GM21367 (cell line): ENCODE measurements at regions not wholly inside any gene's neighbourhood (a gene's known extent, or its start where the extent isn't known, plus 50 kb on each side); places are given as distances from the start of the nearest gene placed in this dataset.
A peak's percentile ranks its signal among the peaks of the same experiment; 100 is the strongest.

ENCODE experiments used
- ATAC-seq: cut with Tn5 transposase; IDR thresholded peaks from one replicate; pipeline ENCODE4 v1.9.1; 2021; ENCODE audit not compliant: unreplicated experiment

GRCh38 chr17:72487731-72488494, 367.1 kb downstream of the SOX9 start:
- no peak for ATAC-seq

- ATAC-seq, result no peak
Measured at GRCh38 chr17:72488555-72489271, 367.9 kb downstream of the SOX9 start.

- ATAC-seq, result no peak
Measured at GRCh38 chr17:72489272-72489641, 368.4 kb downstream of the SOX9 start.

GRCh38 chr17:72491102-72491501, 370.3 kb downstream of the SOX9 start:
- ATAC-seq, result no peak

- no peak for ATAC-seq
Measured at GRCh38 chr17:72492494-72492893, 371.7 kb downstream of the SOX9 start.

GRCh38 chr17:72492941-72493340, 372.1 kb downstream of the SOX9 start:
- ATAC-seq, result no peak

- no peak for ATAC-seq
Measured at GRCh38 chr17:72494566-72494965, 373.7 kb downstream of the SOX9 start.

- no peak for ATAC-seq
Measured at GRCh38 chr17:72496461-72496860, 375.6 kb downstream of the SOX9 start.

GRCh38 chr17:72497915-72498314, 377.1 kb downstream of the SOX9 start:
- ATAC-seq, result no peak

GRCh38 chr17:72498364-72499210, 377.8 kb downstream of the SOX9 start:
- no peak for ATAC-seq

GRCh38 chr17:72501404-72502370, 380.9 kb downstream of the SOX9 start:
- ATAC-seq, result no peak

GRCh38 chr17:72502371-72503341, 381.8 kb downstream of the SOX9 start:
- no peak for ATAC-seq

- ATAC-seq, result no peak
Measured at GRCh38 chr17:72503556-72503955, 382.7 kb downstream of the SOX9 start.

- ATAC-seq, result no peak
Measured at GRCh38 chr17:72504783-72505182, 384.0 kb downstream of the SOX9 start.

- ATAC-seq, result no peak
Measured at GRCh38 chr17:72506773-72507172, 386.0 kb downstream of the SOX9 start.

GRCh38 chr17:72507370-72507769, 386.6 kb downstream of the SOX9 start:
- ATAC-seq, result no peak

- peak; percentile 72 for ATAC-seq
Measured at GRCh38 chr17:72510351-72511016, 389.7 kb downstream of the SOX9 start.

- no peak for ATAC-seq
Measured at GRCh38 chr17:72511242-72511641, 390.4 kb downstream of the SOX9 start.

GRCh38 chr17:72511874-72512273, 391.1 kb downstream of the SOX9 start:
- no peak for ATAC-seq
